AG08395 (cell line): ENCODE measurements at regions not wholly inside any gene's neighbourhood (a gene's known extent, or its start where the extent isn't known, plus 50 kb on each side); places are given as distances from the start of the nearest gene placed in this dataset.

Experiments used
- DNase-seq: peaks from one replicate; pipeline ENCODE4 v3.0.0; 2012; ENCODE audit warnings: mixed read lengths, low spot score

DNA sequence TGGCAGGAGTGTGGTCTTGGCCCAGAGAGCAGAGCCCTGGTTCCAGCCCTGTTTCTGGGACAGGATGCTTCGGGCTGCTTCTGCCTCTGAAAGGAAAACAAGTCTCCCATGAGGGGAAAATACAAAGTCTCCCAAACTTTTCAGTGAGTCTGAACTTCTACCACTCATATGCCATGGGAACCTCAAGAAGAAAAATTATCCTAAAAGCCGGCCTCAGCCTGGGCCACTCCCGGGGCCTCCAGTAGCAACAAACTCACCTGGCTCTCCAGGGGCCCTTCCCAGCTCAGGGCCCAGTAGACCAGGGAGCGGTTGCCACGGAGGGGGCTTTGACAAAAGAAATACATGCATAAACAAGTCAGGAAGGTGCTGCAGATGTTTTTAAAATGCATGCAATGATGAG is 289.2 kb upstream of the HDAC4 start:
- no peak for DNase-seq

DNA sequence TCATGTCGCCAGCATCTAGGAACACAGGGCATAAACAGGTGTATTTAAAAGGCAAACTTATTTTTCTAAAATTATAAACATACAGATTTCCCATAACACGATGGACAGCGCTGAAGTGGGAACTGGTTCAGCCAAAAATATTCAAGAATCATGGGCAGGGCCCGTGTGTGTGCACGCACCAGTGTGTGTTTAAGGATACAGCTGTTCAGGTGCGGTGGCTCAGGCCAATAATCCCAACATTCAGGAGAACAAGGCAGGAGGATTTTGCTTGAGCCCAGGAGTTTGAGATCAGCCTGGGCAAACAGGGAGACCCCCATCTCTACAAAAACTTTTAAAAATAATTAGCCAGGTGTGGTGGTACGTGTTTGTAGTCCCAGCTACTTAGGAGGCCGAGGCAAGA is 288.6 kb upstream of the HDAC4 start:
- no peak for DNase-seq

DNA sequence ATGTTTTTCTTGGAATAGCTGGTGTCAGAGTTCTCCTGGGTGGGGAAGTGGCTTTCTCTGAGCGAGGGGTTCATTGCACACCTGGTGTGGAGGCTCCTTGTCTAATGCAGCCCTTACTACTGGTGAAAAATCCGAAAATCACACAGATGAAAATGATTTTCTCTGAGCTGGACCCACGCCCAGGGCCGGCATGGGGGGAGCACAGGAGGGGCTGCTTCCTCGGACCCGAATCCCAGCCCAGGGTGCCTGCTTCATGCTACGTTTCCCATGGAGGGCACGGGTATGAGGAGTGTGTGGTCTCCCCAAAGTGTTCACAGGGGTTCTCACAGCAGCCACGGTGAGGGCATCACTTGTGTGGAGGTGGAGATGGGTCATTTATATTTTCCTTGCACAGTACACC is 288.0 kb upstream of the HDAC4 start:
- DNase-seq, result no peak

DNA sequence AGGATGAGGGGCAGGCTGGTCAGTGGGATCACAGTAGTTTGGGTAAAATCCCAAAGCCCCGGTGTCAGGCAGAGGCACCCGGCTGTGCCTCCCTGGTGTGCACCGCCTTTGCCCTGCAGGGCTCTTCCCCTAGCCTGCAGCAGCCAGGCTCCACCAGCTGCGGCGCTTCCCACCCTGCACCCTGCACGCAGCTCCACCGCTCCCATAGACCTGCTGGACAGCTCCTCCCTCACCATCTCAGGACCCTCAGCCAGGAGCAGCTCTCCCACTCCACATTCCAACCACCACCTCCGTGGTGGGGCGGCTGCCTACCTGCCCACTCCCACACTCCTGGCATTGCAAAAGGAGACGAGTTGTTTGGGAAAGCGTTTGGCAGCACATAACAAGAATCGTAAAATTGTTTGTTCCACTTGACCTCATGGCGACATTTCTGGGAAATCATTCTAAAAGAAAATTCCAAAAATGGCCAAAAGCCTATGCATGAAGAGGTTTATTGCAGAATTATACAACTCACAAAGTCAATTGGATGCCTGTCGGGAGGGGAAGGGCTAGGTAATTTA is 287.4 kb upstream of the HDAC4 start:
- DNase-seq, result no peak

DNA sequence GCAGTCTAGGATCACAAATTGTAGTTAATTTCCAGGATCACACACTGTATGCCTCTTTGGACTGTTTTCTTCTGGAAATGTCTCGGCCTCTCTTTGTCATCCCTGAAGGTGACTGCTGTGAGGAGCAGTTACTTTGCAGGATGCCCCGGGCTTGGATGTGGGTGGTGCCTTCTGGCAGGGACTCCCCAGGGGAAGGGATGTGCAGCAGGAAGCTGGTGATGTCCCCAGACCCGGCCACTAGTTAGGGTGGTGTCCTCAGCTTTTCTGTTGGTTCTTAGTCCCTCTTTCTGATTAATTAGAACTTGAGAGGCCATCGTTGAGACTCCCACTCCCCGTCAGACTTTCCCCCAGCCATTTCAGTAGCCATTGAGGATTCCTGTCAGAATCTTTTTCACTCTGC is 286.6 kb upstream of the HDAC4 start:
- DNase-seq, result no peak

DNA sequence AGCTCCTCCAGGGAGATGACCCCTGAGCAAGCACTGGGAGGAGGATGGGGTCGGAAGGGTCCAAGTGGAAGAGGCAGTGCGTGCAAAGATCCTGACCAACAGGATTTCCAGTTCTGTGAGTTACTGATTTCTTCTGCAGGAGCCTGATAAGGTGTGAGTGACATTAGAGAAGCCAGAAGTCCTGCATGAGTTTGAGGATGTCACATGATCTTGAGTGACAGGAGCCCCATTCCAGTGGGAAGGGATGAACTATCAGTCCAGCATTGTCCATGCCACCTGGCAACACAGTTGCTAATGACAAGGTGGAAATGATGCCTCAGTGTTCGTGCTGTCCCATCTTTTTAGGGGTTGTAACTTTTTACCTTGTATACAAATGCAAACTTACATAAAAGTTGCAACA is 285.1 kb upstream of the HDAC4 start:
- DNase-seq, result no peak

DNA sequence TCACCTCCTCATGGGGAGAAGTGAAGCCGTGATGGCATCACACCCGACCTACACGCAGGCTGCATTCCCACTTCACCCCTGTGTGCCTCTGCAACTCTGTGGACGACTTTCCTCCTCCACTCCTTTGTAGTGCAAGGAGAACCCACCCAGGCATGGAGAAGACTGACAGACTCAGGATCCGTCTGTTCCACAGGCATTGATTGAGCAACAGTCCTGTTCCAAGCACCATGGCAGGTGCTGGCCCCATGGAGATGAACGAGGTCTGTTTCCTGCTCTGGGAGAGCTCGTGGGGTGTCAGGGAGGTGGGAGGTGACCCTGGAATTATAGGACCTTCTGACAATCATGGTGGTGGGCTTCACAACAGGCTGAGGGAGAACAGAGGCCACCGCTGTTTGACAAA is 284.7 kb upstream of the HDAC4 start:
- no peak for DNase-seq

DNA sequence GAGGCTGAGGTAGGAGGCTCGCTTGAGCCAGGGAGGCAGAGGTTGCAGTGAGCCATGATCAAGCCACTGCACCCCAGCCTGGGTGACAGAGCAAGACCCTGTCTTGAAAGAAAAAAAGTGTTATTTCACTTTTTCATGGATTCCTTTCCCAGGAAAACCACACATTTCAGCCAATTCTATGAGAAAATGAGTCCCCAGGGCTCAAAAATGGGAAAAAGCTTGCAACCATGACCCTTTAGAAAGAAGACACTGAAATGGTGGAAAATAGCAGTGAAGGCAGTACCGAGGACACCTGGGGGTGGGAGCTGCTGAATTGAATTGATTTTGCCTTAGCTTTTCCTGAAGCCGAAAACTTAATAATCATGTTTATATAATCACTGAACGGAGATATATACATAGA is 284.2 kb upstream of the HDAC4 start:
- DNase-seq, result no peak

DNA sequence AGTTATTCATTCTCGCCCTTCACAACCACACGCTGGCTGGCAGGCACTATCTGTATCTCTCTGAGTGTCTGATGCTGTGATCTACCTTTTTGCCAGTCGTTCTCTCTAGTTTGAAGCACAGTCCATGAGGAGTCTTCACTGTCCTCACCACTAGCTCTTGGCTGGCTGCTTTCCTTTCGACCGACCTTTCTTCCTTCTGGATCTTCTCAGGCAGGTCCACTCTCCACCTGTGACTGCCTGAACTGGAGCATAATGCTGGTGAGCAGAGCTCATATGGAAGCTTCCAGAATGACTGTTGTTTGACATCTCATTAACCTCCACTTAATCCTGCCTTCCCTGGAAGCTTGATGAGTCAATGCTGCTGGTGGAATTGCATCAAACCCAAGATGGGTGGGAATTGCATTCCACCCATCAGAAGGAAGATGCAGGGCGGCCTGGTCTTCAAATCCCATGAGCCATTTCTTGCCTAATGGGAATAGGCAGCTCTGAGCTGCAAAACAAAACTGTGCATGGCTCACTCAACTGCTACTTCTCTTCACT is 283.5 kb upstream of the HDAC4 start:
- no peak for DNase-seq

DNA sequence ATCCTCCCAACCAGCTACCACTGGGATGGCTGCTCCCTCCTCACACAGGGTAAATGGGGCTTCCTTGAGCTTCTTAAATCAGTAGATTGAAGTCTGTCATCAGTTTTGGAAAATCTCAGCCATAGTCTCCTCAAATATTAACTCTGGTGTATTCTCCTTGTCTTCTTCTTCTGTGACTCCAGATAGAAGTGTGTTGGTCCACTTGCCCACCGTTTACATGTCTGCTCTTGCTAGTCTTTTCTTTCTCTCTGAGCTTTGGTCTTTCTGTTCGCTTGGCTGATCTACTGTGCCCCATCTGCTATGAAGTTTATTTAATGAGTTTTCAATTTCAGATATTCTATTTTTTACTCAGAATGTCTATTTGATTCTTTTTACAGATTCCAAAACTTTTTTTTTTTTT is 281.7 kb upstream of the HDAC4 start:
- no peak for DNase-seq

DNA sequence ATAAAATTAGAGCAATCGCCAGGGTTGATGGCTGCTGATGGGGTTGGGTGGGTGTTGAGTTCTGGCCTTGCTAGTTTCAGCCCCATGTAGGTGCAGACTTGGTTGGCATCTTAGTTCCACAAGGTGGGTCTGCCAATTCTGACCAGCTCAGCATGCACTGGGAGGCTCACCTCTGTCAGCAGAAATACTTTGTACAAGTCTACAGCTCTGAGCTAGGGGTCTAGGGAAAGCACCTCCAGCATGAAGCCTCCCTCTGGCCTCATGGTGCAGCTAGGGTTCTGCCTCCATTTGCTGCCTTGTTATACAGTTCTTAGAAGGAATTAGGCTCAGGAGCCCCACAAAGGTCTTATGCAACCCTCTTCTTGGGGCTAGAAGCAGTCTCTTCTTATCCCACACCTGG is 278.9 kb upstream of the HDAC4 start:
- DNase-seq, result no peak

DNA sequence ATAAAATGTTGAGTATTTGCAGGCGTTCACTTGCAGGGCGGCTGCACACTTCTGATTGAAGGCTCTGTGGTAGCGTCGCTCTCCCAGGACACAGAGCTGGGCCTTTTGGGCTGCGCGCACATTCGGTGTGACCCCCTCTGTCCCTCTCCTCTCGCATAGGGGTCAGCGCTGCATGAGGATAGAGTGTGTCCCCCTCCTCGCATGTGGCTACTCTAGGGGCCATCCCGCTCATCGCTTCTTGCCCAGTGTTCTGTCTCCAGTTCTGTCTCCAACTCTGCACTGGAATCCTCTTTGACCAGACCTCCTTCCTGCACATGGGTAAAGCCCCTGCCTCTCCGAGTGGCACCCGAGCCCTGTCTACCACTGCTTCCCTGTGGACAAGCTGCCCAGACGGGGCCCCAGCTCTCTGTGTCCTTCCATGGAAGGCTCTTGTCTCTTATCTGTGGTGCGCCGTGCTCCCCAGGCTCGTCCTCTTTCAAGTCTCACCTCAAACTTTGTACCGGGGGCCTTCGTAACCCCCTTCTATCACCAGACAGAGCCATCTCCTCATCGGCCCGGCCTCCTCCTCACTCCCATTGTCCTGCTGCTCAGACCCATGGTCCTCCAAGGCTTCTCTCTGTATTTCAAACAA is 278.0 kb upstream of the HDAC4 start:
- DNase-seq, result no peak

DNA sequence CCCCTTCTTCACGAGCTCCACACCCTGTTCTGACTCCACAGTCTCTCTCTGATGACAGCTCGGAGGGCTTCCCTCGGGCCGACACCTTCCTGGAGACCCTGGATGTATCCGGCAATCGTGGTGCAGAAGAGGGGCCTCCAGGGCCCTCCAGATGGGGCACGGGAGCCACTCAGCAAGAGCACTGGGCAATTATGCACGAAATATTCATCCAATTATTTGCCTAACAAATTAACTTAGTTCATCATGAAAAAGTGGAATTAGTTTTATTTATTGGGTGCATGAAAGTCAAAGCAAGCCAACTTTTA is 277.3 kb upstream of the HDAC4 start:
- no peak for DNase-seq

DNA sequence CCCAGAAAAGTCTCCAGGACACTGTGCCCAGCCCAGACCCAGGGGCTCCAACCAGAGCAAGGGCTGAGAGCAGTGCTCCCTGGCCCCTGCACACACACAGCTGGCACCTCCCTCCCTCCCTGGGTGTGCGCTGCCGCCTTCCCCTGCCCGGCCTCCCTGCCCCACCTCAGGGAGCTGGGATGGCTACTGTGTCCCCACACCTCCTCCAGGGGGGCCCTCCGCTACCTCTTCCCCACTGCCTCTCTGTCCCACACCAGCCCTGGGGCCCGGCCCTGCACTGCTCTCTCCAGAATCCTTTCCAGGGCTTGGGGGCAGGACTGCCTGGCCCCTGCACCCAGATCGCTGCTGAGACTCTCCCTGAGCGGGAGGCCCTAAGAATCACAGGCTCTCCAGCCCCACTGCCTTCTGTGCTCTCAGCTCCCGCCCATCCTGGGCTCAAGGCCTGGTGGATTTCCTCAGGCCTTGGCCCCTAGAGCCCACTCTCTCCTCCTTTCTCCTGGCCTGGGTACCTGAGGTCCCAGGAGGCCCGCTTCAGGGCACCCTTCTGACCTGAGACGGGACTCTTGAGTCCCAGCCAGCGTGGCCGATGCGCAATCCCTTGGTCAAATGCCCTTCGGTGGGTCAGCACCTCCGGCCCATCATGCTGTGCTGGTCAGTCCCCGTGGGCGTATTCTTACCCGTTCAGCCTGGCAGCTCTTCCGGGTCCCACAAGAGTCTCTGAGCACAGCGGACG is 276.8 kb upstream of the HDAC4 start:
- DNase-seq, result no peak

DNA sequence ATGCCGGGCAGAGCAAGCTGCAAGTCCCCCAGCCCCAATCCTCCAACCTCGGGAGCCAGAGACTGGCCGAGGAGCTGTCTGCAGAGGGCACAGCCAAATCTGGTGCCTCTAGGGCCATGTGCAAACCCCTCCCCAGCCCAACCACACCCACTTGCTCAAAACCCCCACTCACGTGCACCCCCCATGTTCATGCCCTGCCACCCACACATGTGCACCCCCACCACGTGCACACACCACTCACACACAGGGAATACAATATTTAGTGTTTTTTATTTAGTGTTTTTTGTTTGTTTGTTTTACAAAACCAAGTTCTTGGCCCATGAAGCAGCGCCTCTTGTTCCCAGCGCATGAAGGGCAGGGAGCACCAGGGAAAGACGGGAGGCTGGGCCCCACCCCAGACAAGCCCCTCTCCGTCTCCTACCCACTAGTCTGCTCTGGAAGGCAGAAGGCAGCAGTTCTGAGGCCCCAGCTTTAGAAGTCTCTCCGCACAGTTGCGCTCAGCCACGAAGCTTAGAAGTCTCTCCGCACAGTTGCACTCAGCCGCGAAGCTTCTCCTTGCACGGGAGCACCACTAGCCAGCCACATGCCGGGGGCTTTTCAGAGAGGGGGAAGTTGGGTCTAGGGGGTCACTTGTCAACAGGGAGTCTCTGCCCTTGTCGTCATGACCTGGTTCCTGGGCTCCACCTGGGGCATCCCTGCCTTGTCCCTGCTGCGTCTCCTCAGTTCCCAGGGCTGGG is 276.1 kb upstream of the HDAC4 start:
- DNase-seq, result no peak

DNA sequence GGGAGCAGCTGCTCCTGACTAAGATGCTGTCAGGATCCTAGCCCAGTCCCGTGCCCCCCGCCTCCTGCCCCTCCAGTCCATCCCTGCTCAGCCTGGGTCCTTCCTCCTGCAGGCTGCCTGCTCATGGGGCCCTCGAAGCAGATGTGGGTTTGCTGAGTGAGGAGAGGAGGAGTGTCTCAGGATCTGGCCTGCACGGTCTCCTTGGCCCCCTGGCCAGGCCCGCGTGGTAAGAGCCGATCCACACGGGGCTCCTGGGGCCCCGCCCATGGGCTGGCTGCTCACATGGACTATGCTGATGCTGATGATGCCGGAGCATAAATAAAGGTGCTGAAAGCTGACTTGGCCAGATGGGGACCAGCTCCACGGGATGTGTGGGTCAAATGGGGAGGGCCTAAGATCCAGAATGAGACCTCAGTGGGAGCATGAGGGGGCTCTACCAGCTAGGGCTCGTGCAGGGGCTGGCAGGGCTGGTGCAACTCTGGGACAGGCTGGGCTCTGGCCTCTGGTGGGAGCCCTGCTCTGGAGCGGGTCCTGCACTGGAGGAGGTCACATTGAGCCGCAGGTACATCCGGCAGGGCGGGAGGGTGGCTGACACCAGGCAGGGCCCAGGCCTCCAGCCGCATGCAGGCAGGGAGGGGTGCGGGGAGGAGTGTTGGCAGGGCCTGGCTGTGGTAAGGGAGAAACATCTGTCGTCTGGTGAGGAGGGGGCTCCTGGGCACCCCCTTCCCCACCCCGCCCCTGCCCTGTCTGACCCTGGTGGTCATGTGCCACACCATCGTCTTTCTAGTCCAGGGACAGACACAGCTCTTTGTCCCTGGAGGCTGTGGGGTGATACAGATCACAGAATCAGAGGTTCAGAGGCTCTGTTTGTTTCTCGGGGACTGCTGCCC is 275.3 kb upstream of the HDAC4 start:
- DNase-seq, result no peak

DNA sequence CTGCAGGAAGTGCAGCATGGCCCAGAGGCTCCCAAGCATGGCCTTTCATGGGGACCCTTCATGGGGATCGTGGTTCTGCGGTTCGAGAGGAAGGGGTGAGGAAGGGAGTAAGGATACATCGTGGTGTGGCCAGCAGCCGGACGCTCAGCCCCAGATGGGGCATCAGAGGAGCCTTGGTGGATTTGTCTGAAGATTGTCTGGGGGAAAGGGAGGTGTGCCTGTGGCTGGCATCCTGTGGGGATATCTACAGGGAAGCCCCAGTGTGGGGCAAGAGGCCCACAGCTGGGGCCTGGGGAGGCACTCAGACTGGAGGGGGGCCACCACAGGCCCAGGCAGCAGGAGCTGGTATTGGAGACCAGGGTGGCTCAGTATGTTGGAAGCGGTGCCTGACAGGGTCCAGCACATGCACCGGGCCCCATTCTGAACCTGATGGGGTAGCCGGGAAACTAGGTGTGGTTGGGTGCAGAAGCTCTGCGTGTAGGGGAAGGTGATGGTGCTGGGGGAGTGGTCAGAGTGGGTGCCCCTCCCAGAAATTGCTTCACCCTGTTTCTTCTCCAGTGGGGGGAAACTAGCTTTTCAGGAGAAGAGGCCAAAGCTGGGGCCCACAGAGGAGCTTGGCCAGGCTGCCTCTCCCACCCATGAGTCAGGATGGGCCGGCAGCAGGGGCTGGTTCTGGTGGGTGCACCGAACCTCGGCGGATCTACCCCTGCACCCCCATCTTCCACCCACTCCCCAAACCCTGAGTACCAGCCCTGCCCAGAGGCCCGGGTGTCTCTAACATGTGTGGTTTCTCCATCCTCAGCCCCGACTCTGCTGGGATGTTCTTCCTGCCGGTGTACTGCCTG is 274.4 kb upstream of the HDAC4 start:
- DNase-seq, result no peak

DNA sequence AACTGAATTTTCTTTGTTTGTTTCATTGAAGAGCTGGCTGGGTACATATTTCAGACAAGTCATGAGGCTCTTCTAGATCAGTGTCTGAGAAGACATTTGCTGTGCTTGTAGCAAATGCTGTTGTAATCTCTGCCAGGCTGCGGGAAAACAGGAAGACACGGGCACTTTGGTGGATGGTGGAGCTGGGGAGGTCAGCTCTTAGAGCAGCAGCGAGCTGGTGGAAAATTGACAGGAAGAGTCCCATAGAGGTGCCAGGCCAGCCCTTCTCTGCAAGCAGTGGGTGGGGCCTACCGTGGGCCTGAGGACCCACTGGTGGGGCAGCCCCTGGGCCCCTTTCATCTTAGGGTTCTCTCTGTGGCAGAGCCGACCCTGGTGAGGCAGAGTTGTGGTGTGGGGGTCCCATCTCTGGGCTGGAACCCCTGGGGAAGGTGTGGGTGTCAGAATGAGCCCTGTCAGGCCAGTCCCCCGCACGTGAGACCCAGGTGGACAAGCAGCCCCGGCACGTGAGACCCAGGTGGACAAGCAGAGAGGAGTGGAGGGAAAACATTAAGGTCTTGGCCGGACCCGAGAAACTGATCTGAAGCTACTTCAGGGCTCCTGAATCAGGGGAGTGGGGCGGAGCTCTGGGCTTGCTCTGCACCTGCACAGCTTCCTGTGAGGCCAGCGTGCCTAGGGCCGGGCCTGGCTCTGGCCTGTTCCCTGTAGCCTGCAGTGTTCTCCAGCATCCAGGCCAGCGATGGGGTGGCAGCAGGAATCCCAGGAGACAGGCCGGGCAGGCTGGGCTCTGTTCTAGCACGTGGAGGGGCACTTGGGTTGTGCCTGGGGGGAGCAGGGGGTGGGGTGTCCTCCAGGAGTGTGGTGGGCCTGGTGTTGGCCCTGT is 273.5 kb upstream of the HDAC4 start:
- DNase-seq, result no peak

DNA sequence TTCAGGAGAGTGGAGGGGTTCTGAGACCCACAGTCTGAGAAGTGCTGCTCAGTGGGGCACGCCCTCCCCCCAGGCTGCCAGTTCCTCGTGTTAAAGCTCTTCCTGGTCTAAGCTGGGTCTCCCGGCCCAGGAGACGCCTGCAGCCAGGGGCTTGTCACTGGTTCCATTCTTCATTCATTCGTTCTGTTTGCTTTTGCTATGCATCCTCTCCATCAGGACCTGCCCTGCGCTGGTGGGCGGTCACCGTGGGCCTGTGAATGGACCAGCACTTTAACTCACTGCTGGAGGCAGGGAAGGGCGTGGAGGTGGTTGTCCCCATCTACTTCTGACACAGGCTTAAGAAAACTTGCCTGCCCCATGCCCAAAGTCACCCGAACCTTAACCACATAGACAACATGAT is 272.8 kb upstream of the HDAC4 start:
- no peak for DNase-seq
